ENCODE measurements at regions not wholly inside any gene's neighbourhood (a gene's known extent, or its start where the extent isn't known, plus 50 kb on each side); places are given as distances from the start of the nearest gene placed in this dataset.

GRCh38 chr12:125610971-125611370 lies 545.7 kb downstream of the AACS start:
- TF ChIP-seq CTCF (IDR thresholded peaks at IDR 0.05; ENCODE audit: low read depth, low read length), result no peak
- no peak overlapping the region for H3K4me3 ChIP-seq (replicated peaks in 1 of 2; ENCODE audit: low read depth in 2 of 2, low read length in 2 of 2)
- no peak for DNase-seq (ENCODE audit: low read depth in 2 of 2)

GRCh38 chr12:125614058-125614457 lies 548.8 kb downstream of the AACS start:
- H3K4me3 ChIP-seq (replicated peaks in 1 of 2; ENCODE audit: low read depth in 2 of 2, low read length in 2 of 2), result no peak overlapping the region
- no peak for TF ChIP-seq CTCF (IDR thresholded peaks at IDR 0.05; ENCODE audit: low read depth, low read length)
- no peak for DNase-seq (ENCODE audit: low read depth in 2 of 2)

- TF ChIP-seq CTCF (IDR thresholded peaks at IDR 0.05; ENCODE audit: low read depth, low read length), result no peak
- DNase-seq (ENCODE audit: low read depth in 2 of 2), result no peak
- no peak overlapping the region for H3K4me3 ChIP-seq (replicated peaks in 1 of 2; ENCODE audit: low read depth in 2 of 2, low read length in 2 of 2)
These were observed 554.5 kb downstream of the AACS start for GRCh38 chr12:125619723-125620122.

GRCh38 chr12:125633686-125634085 lies 568.5 kb downstream of the AACS start:
- no peak for DNase-seq (ENCODE audit: low read depth in 2 of 2)
- H3K4me3 ChIP-seq (replicated peaks in 1 of 2; ENCODE audit: low read depth in 2 of 2, low read length in 2 of 2), result no peak overlapping the region
- no peak for TF ChIP-seq CTCF (IDR thresholded peaks at IDR 0.05; ENCODE audit: low read depth, low read length)

GRCh38 chr12:125634813-125635212 lies 569.6 kb downstream of the AACS start:
- no peak for TF ChIP-seq CTCF (IDR thresholded peaks at IDR 0.05; ENCODE audit: low read depth, low read length)
- no peak for DNase-seq (ENCODE audit: low read depth in 2 of 2)
- H3K4me3 ChIP-seq (replicated peaks in 1 of 2; ENCODE audit: low read depth in 2 of 2, low read length in 2 of 2), result no peak overlapping the region

- TF ChIP-seq CTCF (IDR thresholded peaks at IDR 0.05; ENCODE audit: low read depth, low read length), result no peak
- DNase-seq (ENCODE audit: low read depth in 2 of 2), result no peak
These were observed 574.6 kb downstream of the AACS start for GRCh38 chr12:125639826-125640225.

GRCh38 chr12:125643055-125643454 lies 577.8 kb downstream of the AACS start:
- DNase-seq (ENCODE audit: low read depth in 2 of 2), result no peak
- TF ChIP-seq CTCF (IDR thresholded peaks at IDR 0.05; ENCODE audit: low read depth, low read length), result no peak
- no peak overlapping the region for H3K4me3 ChIP-seq (replicated peaks in 1 of 2; ENCODE audit: low read depth in 2 of 2, low read length in 2 of 2)

More at GRCh38 chr12:125639826-125640225, 574.6 kb downstream of the AACS start:
- H3K4me3 ChIP-seq (replicated peaks in 1 of 2; ENCODE audit: low read depth in 2 of 2, low read length in 2 of 2), result no peak overlapping the region

All from cardiac fibroblast (primary cell).